ENCODE measurements at regions not wholly inside any gene's neighbourhood (a gene's known extent, or its start where the extent isn't known, plus 50 kb on each side); places are given as distances from the start of the nearest gene placed in this dataset.

DNA sequence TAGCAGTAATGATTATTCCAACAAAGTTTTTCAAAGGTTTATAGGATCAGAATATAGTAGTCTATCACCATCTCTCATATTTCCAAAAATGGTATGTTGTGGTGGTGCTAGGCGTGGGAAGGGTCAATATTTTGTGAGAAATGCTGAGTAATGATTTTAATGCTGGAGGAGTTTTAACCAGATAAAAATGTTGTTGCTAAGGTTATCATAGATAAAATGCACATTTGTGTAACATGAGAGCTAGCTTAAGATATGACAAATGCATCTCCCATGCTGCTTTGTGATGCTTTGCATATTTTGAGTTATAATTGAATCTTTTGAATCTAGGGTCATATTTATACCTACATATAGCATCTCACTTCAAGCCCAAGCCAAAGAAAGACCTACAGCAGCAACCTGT is 103.9 kb upstream of the ROBO1 start:
- H3K9me3 ChIP-seq (ENCODE audit: severe bottlenecking) = no peaks in the 10 kb centered on the region
- H3K36me3 ChIP-seq = no peaks in the 10 kb centered on the region
- DNase-seq = no peak
- H3K4me3 ChIP-seq (ENCODE audit: low read depth, low read length) = no peak overlapping the region
- no peak overlapping the region for H3K27ac ChIP-seq
- TF ChIP-seq, protein P1, sequence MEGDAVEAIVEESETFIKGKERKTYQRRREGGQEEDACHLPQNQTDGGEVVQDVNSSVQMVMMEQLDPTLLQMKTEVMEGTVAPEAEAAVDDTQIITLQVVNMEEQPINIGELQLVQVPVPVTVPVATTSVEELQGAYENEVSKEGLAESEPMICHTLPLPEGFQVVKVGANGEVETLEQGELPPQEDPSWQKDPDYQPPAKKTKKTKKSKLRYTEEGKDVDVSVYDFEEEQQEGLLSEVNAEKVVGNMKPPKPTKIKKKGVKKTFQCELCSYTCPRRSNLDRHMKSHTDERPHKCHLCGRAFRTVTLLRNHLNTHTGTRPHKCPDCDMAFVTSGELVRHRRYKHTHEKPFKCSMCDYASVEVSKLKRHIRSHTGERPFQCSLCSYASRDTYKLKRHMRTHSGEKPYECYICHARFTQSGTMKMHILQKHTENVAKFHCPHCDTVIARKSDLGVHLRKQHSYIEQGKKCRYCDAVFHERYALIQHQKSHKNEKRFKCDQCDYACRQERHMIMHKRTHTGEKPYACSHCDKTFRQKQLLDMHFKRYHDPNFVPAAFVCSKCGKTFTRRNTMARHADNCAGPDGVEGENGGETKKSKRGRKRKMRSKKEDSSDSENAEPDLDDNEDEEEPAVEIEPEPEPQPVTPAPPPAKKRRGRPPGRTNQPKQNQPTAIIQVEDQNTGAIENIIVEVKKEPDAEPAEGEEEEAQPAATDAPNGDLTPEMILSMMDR (IDR thresholded peaks at IDR 0.05; ENCODE audit: low read depth, low read length) = no peak
- no peaks in the 10 kb centered on the region for H3K27me3 ChIP-seq (ENCODE audit: insufficient read depth, low read depth, severe bottlenecking)

DNA sequence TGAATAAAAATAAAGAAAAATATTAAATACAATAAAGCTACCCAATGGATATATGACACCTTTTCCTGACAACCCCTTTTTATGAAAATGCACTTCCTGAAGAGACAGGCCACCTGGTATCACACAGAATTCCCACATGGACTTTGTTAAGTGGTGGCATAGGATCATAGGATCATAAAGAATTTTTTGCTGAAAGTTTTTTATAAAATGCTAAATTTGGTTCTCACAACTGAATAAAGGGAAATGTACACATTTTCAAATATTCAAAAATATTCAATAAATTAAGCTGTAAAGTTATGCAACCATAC is 102.5 kb upstream of the ROBO1 start:
- DNase-seq = no peak
- no peaks in the 10 kb centered on the region for H3K36me3 ChIP-seq
- TF ChIP-seq, protein P1 (IDR thresholded peaks at IDR 0.05; ENCODE audit: low read depth, low read length) = no peak

DNA sequence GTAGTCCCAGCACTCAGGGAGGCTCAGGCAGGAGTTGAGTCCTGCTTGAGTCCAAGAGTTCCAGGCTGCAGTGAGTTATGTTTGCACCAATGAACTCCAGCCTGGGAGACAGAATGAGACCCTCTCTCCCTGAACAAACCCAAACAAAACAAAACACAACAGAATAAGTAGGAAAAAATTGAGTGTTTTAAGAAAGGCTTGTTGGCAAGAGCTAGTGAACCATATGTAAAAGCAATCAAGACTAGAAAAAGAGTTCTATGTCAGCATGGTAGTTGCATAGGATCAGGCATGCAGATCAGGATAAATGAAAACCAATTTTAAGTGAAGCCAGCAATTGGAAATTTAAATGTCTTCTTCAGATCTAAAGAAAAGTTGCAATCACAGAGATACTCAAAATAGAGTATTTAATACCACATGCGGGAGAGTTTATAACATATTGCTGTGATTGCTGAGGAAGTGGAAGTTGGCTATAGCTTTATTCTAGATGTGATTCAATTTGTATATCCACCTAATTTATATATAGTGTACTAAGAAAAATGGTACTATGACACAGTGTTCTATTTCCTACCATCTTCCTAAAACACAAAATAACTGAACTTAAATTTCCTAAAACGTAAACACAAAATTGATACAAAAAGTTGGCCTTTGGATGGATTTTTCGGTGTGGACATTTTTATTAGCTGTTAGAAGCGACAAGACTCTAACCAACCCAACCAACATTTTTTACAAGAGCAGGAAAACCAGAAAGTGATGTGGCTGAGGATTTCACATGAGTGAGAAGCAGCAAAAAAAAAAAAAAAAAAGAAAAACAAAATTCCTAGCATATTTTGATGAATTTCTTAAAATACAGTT is 101.9 kb upstream of the ROBO1 start:
- no peak for DNase-seq
- H3K36me3 ChIP-seq = no peaks in the 10 kb centered on the region
- no peaks in the 10 kb centered on the region for H3K27me3 ChIP-seq (ENCODE audit: insufficient read depth, low read depth, severe bottlenecking)
- H3K9me3 ChIP-seq (ENCODE audit: severe bottlenecking) = no peaks in the 10 kb centered on the region
- H3K27ac ChIP-seq = no peak overlapping the region
- TF ChIP-seq, protein P1 (IDR thresholded peaks at IDR 0.05; ENCODE audit: low read depth, low read length) = no peak
- no peak overlapping the region for H3K4me3 ChIP-seq (ENCODE audit: low read depth, low read length)

More for the DNA sequence above, 102.5 kb upstream of the ROBO1 start:
- Histone ChIP-seq H3K27me3 (ENCODE audit: insufficient read depth, low read depth, severe bottlenecking) (no peaks in the 10 kb centered on the region), H3K9me3 (ENCODE audit: severe bottlenecking) (no peaks in the 10 kb centered on the region), H3K27ac (no peak overlapping the region), H3K4me3 (ENCODE audit: low read depth, low read length) (no peak overlapping the region)

DNA sequence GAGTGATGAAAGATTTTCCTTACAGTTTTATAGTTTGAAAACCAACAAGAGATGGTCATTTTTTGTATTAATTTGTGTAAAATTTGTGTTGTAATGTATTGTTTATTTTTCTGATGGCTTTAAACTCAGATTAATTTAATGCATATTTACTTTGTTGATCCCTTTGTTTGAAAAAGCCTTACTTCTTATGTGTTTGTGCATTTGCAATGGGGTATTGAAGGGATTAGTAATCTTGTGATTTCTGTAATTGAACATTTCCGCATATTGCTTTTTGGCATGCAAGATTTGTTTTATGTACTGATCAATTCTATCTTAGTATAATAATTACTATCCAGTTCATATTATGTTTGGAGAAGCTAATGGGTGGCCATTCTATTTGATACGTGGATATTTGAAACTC is 98.4 kb upstream of the ROBO1 start:
- H3K4me3 ChIP-seq (ENCODE audit: low read depth, low read length) = no peak overlapping the region
- TF ChIP-seq, protein P1 (IDR thresholded peaks at IDR 0.05; ENCODE audit: low read depth, low read length) = no peak
- H3K9me3 ChIP-seq (ENCODE audit: severe bottlenecking) = no peaks in the 10 kb centered on the region
- DNase-seq = no peak
- no peak overlapping the region for H3K27ac ChIP-seq
- H3K36me3 ChIP-seq = no peaks in the 10 kb centered on the region
- H3K27me3 ChIP-seq (ENCODE audit: insufficient read depth, low read depth, severe bottlenecking) = no peaks in the 10 kb centered on the region

DNA sequence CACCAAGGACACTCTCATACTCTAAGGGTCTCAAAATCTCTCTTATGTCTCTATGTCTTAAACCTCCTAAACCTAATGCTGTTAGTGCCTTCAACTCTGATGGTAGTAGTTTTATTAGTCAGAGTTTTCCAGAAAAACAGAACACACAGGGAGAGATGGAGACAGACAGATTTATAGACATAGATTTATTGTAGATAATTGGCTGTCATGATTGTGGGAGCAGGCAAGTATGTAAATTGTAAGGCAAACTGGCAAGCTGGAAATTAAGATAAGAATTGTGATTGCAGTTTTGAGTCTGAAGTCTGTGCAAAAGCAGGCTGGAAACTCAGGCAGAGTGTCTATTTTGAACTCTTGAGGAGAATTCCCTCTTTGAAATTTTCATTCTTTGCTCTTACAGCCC is 96.3 kb upstream of the ROBO1 start:
- TF ChIP-seq, protein P1 (IDR thresholded peaks at IDR 0.05; ENCODE audit: low read depth, low read length) = no peak
- no peak overlapping the region for H3K27ac ChIP-seq
- H3K36me3 ChIP-seq = no peaks in the 10 kb centered on the region
- H3K4me3 ChIP-seq (ENCODE audit: low read depth, low read length) = no peak overlapping the region
- H3K9me3 ChIP-seq (ENCODE audit: severe bottlenecking) = no peaks in the 10 kb centered on the region
- H3K27me3 ChIP-seq (ENCODE audit: insufficient read depth, low read depth, severe bottlenecking) = no peaks in the 10 kb centered on the region
- DNase-seq = no peak

DNA sequence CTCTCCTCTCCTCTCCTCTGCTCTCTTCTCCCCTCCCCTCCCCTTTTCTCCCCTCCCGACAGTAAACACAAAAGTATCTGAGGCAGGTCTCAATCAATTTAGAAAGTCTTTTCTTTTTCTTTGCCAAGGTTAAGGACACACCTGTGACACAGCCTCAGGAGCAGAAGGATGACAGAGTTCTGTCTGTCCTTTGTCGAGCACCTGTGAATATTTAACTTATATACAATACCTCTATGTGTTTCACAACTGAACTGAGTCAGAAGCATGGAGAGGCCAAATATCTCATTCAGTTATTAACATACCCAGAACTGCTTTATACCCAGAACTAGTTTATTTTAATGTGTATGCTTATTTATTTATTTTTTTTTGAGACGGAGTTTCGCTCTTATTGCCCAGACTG is 81.1 kb upstream of the ROBO1 start:
- DNase-seq = no peak
- TF ChIP-seq, protein P1 (IDR thresholded peaks at IDR 0.05; ENCODE audit: low read depth, low read length) = no peak
- Histone ChIP-seq H3K9me3 (ENCODE audit: severe bottlenecking) (no peaks in the 10 kb centered on the region), H3K4me3 (ENCODE audit: low read depth, low read length) (no peak overlapping the region), H3K36me3 (no peaks in the 10 kb centered on the region), H3K27me3 (ENCODE audit: insufficient read depth, low read depth, severe bottlenecking) (no peaks in the 10 kb centered on the region), H3K27ac (no peak overlapping the region)
